Endothelial cell (in vitro differentiated cells): ENCODE measurements at regions not wholly inside any gene's neighbourhood (a gene's known extent, or its start where the extent isn't known, plus 50 kb on each side); places are given as distances from the start of the nearest gene placed in this dataset.
"Not testable (repeated sequence)": the region's sequence is repeated elsewhere in the genome, so short reads cannot be mapped to it uniquely, and the experiment has no call there.

ENCODE experiments used
- DNase-seq: peaks from one replicate; pipeline ENCODE4 v3.0.0; 2021; ENCODE audit warnings: low spot score
- H3K27ac Mint-ChIP-seq: one replicate; pipeline ENCODE4 v1.8.0; 2021; ENCODE audit warnings: mixed read lengths, inconsistent platforms; ENCODE audit not compliant: unreplicated experiment
- H3K27me3 Mint-ChIP-seq: one replicate; pipeline ENCODE4 v1.8.0; 2021; ENCODE audit warnings: mild to moderate bottlenecking, moderate library complexity, mixed read lengths, inconsistent platforms; ENCODE audit not compliant: unreplicated experiment
- H3K36me3 Mint-ChIP-seq: one replicate; pipeline ENCODE4 v1.8.0; 2021; ENCODE audit warnings: mild to moderate bottlenecking, low read depth, mixed read lengths, inconsistent platforms; ENCODE audit not compliant: unreplicated experiment
- H3K4me1 Mint-ChIP-seq: one replicate; pipeline ENCODE4 v1.8.0; 2021; ENCODE audit warnings: mild to moderate bottlenecking, mixed read lengths, inconsistent platforms; ENCODE audit not compliant: unreplicated experiment
- H3K4me3 Mint-ChIP-seq: one replicate; pipeline ENCODE4 v1.8.0; 2021; ENCODE audit warnings: mild to moderate bottlenecking, mixed read lengths, inconsistent platforms; ENCODE audit not compliant: unreplicated experiment
- H3K9me3 Mint-ChIP-seq: one replicate; pipeline ENCODE4 v1.8.0; 2021; ENCODE audit warnings: mixed read lengths, inconsistent platforms; ENCODE audit not compliant: unreplicated experiment
- CTCF ChIP-seq: fragments of 200-600 bp; sonication (generic); IDR thresholded peaks from one replicate; pipeline ENCODE4 v1.5.0; 2021; ENCODE audit warnings: antibody characterized with exemption; ENCODE audit not compliant: unreplicated experiment

GRCh38 chr2:186927867-186928191 is 78.9 kb upstream of the ZSWIM2 start:
- no peaks in the 10 kb centered on the region for H3K36me3 Mint-ChIP-seq
- peaks cover 14% of the 10 kb centered on the region for H3K4me1 Mint-ChIP-seq
- no peaks in the 10 kb centered on the region for H3K27me3 Mint-ChIP-seq
- peak overlapping the region; percentile 85 for H3K27ac Mint-ChIP-seq
- H3K9me3 Mint-ChIP-seq: no peaks in the 10 kb centered on the region
- H3K4me3 Mint-ChIP-seq: no peak overlapping the region
- DNase-seq: no peak
- TF ChIP-seq CTCF: no peak

GRCh38 chr2:186927185-186927866 is 78.4 kb upstream of the ZSWIM2 start:
- Mint-ChIP-seq H3K4me3 (no peak overlapping the region), H3K4me1 (peaks cover 14% of the 10 kb centered on the region), H3K27me3 (no peaks in the 10 kb centered on the region), H3K9me3 (no peaks in the 10 kb centered on the region), H3K36me3 (no peaks in the 10 kb centered on the region), H3K27ac (peak overlapping the region; percentile 85)
- DNase-seq: no peak
- no peak for TF ChIP-seq CTCF

- no peak overlapping the region for H3K27ac Mint-ChIP-seq
- H3K4me3 Mint-ChIP-seq: no peak overlapping the region
- H3K36me3 Mint-ChIP-seq: no peaks in the 10 kb centered on the region
- H3K9me3 Mint-ChIP-seq: no peaks in the 10 kb centered on the region
- DNase-seq: no peak
- H3K4me1 Mint-ChIP-seq: peaks cover 14% of the 10 kb centered on the region
- no peaks in the 10 kb centered on the region for H3K27me3 Mint-ChIP-seq
- no peak for TF ChIP-seq CTCF
Observed at GRCh38 chr2:186925514-186925913, 76.5 kb upstream of the ZSWIM2 start.

- not testable (repeated sequence) for H3K4me1 Mint-ChIP-seq
Observed at GRCh38 chr2:186922316-186922715, 73.3 kb upstream of the ZSWIM2 start.

GRCh38 chr2:186919296-186919695 is 70.3 kb upstream of the ZSWIM2 start:
- Mint-ChIP-seq H3K36me3 (no peaks in the 10 kb centered on the region), H3K9me3 (no peaks in the 10 kb centered on the region), H3K4me3 (no peak overlapping the region)

More at GRCh38 chr2:186922316-186922715, 73.3 kb upstream of the ZSWIM2 start:
- not testable (repeated sequence) for H3K36me3 Mint-ChIP-seq, H3K27me3 Mint-ChIP-seq, H3K27ac Mint-ChIP-seq, DNase-seq, H3K4me3 Mint-ChIP-seq, H3K9me3 Mint-ChIP-seq

More at GRCh38 chr2:186919296-186919695, 70.3 kb upstream of the ZSWIM2 start:
- no peak for DNase-seq
- Mint-ChIP-seq H3K4me1 (no peaks in the 10 kb centered on the region), H3K27ac (no peak overlapping the region), H3K27me3 (no peaks in the 10 kb centered on the region)
- TF ChIP-seq CTCF: no peak
